Lower leg skin (tissue), 3 donors: ENCODE measurements at regions not wholly inside any gene's neighbourhood (a gene's known extent, or its start where the extent isn't known, plus 50 kb on each side); places are given as distances from the start of the nearest gene placed in this dataset.

ENCODE experiments used
- CTCF ChIP-seq, 3 donors: fragments of 450-650 bp; IDR thresholded peaks; one replicate each; pipeline ENCODE4 v1.5.1; 2016; ENCODE audit warnings: antibody characterized with exemption in 3 of 3, mild to moderate bottlenecking in 3 of 3, moderate library complexity in 2 of 3
- POLR2A ChIP-seq, 2 donors: fragments of 450-650 bp; IDR thresholded peaks; one replicate each; pipeline ENCODE4 v1.6.1; 2016 to 2017; ENCODE audit warnings: antibody characterized with exemption in 2 of 2, mild to moderate bottlenecking in 1 of 2, moderate library complexity in 1 of 2

GRCh38 chr2:173606619-173607248 lies 252.1 kb downstream of the CDCA7 start:
- no peak for TF ChIP-seq CTCF (IDR thresholded peaks at IDR 0.05)
- no peak for TF ChIP-seq POLR2A (IDR thresholded peaks at IDR 0.05)
